Putamen (tissue), 1 donor: ENCODE measurements at regions not wholly inside any gene's neighbourhood (a gene's known extent, or its start where the extent isn't known, plus 50 kb on each side); places are given as distances from the start of the nearest gene placed in this dataset.
A peak's percentile ranks its signal among the peaks of the same experiment; 100 is the strongest.
"Not testable (repeated sequence)": the region's sequence is repeated elsewhere in the genome, so short reads cannot be mapped to it uniquely, and the experiment has no call there.

ENCODE experiments used
- DNase-seq: peaks from one replicate; pipeline ENCODE4 v3.0.0-alpha.2; 2016; ENCODE audit warnings: low spot score

GRCh38 chr11:64428693-64429092 is 69.7 kb downstream of the RPS6KA4 start:
- DNase-seq, result no peak

DNA sequence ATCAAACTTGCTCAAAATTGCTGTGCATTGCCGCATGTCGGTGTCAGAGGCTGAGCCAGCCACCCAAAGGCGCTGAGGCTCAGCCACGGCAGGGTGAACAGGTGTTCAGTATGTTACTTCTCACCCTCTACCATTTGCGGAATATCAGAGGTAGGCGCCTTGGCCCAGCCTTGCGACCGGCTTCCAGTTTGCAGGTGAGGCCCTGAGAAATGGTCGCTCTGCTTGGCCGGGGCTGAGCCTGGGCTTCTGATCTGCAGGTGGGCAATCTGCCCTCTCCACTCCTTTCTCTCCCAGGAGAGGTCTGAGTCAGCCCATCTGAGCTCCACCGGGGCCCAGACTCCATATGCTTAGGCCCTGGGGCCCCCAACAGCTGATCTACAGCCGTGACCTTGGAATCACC is 71.0 kb downstream of the RPS6KA4 start:
- no peak for DNase-seq

GRCh38 chr11:64430645-64431044 is 71.7 kb downstream of the RPS6KA4 start:
- no peak for DNase-seq

GRCh38 chr11:64436000-64436399 is 77.0 kb downstream of the RPS6KA4 start:
- DNase-seq, result no peak

GRCh38 chr11:64437426-64437825 is 78.5 kb downstream of the RPS6KA4 start:
- no peak for DNase-seq

DNA sequence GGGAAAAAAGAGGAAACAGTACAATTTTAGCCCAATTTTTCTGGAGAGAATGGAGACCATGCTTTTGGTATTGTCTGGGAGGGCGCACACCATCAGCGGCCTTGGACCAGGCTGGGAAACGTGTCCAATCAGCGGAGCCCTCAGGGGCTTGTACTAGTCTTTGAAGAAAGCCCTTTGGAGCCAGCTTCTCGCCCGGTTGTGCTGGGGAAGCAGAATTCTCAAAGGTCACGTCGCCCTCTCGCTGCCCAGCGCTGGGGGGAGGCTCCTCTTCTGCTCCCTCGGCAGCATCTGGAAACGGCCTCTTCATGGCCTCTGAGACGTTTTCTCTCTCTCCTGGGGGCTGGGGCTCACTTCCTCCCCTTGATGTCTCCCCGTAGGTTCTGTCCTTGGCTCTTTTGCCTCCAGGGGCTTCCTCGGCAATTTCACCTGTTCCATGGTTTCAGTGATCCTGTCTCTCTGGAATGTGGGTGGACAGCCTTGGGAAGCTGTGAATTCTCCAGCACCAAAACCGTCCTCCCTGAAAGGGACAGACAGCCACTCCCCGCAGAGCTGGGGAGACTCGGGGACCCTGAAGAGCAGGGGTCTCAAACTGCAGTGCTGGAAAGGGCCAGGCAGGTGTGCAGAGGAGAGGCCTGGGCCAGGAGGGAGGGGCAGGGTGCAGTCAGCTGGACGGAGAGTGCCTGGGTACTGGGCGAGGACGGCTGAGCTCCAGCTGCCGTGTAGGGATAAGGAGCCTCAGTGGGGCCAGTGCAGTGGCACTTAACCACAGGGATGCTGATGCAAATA is 80.2 kb downstream of the RPS6KA4 start:
- DNase-seq, result no peak

GRCh38 chr11:64439772-64440491 is 81.0 kb downstream of the RPS6KA4 start:
- not testable (repeated sequence) for DNase-seq

DNA sequence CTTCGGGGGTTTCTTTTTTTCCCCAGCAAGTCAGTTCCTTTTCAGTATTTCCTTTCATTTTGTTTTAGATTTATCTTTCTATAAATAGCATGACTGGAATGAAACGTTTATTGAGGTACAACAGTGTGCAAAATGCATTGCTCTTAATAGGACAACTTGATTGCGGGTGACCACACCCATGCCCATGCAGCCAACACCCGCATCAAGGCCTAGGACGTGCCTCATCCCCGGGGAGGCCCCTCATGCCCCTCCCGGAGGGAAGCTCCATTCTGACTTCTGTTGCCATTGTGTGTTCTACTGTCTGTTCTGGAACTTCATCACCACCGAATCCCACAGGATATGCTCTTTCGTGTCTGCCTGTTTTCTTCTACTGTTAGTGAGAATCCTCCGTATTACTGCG is 82.2 kb downstream of the RPS6KA4 start:
- no peak for DNase-seq

DNA sequence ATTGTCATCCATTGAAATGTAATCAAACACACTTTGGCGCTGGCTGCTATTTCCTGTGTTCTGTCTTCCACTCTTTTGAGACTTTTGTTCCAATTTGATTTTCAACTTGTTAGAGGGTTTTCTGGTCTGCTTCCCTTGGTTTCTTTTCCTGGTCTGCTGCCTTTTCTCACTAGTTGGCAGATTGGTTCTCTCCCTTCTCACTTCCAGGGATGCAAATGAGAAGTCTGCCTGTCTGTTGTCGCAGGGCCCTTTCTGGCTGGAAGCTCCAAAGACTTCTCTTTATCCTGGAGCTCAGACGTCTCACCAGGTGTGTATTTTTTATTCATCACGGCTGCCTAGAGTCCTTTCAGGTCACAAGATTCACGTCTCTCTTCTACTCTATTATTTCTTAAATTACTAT is 84.0 kb downstream of the RPS6KA4 start:
- no peak for DNase-seq

DNA sequence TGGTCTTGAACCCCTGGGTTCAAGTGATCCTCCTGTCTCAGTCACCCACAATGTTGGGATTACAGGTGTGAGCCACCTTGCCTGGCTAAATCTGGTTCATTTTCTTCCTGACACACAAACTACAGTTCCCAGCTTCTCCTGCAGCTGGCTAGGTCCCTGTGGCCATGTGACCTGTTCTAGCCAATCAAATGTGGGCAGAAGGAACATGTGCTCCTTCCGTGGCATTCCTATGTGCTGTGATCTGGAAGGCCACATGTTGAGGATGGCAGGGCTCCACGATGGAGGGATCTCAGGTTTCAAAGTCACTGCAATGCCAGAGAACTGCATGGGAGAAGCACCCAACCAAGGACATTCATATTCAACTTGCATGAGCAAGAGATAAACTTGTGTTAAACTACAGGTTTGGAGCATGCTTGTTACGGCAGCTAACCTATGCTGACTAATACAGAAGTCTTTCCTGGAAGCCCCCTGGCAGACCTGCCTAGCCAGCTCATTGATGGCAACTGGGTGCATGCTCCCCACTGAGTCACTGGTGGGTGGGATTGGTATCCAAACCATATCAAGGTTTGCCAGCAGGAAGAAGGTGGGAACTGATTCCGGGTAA is 86.0 kb downstream of the RPS6KA4 start:
- no peak for DNase-seq

DNA sequence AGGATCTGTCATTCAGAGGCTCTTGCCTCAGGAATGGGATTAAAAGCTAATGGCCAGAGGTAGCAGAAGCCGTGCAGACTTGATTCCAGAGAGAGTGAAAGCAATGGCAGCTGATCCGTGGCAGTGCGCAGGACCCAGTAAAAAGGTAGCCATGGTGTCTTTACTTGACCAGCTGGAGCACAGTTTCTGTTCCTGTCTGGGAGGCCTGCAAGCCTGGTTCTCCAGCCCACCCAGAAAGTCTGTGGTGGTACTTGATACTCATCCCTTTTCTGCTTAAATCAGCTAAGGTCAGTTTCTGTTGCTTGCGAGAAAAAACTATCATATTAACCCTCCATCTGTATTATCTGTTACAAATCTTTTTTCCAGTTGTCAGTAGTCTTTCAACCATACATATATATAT is 86.7 kb downstream of the RPS6KA4 start:
- DNase-seq, result no peak

DNA sequence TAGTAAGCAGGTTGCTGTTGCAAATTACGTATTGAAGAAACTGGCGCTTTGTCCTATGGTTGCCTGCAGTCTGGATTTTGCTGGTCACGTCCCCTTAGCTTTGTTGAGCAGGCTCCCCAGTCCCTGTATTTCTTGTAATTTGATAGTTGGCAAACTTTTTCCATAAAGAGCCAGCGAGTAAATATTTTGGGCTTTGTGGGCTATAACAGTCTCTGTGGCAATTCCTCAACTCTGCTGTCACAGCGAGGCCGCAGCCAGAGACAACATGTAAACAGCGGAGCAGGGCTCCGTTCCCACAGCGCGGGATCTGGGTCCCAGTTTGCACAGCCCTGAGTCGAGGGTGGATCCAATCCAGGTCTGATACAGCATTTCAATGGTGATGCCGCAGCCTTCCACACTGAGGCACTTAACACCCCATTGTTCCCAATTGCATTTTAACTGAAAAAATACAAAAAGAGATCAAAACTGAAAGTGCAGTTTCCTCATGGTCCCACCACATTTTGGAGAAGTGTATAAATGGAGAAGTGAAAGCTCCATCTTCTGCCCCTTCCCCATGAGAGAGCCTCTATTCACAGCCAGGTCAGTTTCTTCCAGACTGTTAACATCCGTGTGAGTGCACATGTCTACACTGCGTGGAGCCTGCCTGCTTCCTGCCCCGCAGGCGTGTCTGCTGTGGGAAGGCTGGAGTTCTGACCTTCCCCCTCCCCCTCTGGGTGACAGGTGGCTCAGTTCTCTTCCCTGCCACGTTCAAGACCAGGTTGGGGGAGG is 89.1 kb downstream of the RPS6KA4 start:
- DNase-seq, result peak; percentile 36

- DNase-seq, result peak; percentile 53
These were observed 89.8 kb downstream of the RPS6KA4 start for GRCh38 chr11:64448599-64449380.

DNA sequence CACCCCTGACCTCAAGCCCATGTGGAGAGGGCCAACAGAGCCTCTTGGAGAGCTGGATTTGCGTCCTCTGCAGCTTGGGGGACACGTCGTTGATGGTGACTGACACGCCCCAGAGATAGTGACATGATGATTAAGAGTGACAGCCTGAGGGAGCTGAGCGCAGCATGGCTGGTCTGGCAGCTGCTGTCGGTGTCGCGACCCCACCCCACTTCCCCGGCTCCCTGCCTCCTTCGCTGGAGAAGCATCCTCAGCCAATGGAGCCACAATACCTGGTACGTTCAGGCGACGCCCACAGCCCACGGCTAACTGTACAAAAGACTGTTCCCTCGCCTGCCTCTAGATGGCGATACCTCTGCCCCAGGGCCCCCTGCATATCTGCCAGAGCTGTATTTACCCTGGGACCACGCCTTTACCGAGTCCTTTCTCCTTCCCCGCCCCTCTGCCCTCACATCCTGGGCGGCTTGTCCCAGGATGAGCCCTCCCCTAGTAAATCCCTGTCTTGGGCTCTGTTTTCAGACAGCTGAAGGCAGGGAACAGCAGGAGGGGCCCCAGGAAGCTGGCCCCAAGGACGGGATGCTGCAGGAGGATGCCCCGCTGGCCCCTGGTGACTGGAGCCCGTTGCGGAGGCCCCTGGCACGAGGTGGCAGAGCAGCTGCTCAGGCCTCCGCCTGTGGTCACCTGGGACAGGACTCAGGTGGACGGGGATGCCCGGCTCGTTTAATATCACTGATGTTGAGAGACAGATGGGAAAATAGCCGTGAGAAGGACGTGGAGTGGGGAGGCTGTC is 90.6 kb downstream of the RPS6KA4 start:
- DNase-seq, result peak; percentile 22

GRCh38 chr11:64450168-64450560 is 91.2 kb downstream of the RPS6KA4 start:
- no peak for DNase-seq

DNA sequence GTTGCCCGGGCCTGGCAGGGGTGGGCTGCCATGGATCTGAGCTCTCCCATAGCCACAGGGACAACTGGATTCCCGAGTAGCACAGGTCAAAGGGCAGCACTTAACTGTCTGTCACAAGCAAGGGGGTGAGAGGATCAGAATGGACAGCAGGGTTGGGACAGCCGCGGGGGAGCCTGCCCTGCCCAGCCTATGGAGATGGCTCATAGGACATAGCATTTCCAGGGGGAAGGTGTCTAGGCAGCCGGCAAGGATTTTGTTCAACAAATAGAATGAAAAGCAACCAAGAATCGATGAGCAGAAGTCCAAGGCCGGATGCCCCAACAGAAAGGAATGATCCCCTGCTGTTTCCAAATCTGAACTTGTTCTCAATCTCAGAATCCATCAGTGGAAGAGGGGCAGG is 92.9 kb downstream of the RPS6KA4 start:
- DNase-seq, result no peak

- no peak for DNase-seq
These were observed 94.5 kb downstream of the RPS6KA4 start for GRCh38 chr11:64453466-64453865.

- DNase-seq, result no peak
These were observed 96.7 kb downstream of the RPS6KA4 start for GRCh38 chr11:64455456-64456261.

DNA sequence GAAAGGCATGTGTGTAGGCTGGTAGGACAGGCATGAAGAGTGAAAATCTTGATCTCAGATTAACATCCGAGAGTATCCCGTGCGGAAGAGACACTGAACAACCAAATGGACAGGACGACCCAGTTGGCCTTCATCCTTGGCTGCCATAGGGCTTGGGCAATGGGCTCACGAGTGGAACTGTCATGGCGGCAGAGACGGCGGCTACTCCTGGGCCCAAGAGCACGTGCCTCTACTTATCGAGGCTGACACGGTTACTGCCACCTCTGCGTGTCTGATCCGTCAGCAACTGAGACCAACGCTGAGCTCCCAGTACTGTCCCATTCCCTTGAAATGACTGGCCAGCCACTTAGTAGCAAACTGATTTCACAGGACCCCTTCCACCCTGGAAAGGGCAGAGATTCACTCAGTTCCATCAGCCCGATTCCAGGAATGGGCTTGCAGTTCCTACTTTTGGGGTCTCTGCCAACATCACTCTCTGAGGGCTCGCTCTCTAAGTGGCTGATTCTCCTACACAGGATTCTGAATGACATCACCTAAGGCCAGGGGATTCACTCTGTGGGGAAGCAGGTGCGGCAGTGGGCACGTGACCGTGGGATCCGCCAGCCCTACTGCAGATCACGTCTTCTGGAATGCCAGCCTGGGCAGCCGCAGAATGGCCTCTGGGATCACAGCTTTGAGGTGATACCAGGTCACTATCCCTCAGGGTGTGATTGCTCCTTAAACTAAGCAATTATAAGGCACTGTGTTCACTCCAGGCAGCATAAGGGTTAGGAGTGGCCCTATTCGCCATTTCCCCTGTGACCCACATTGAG is 97.8 kb downstream of the RPS6KA4 start:
- no peak for DNase-seq
